H1 (cell line): ENCODE measurements at regions not wholly inside any gene's neighbourhood (a gene's known extent, or its start where the extent isn't known, plus 50 kb on each side); places are given as distances from the start of the nearest gene placed in this dataset.

ENCODE experiments used
- GABPA ChIP-seq: IDR thresholded peaks from 2 replicates; pipeline ENCODE4 v1.6.1; 2011; ENCODE audit warnings: mild to moderate bottlenecking, low read length, moderate library complexity, borderline replicate concordance; ENCODE audit not compliant: insufficient read depth
- HDAC2 ChIP-seq, 2 experiments: fragments of 300-600 bp in 1 of 2; sonication (generic) in 1 of 2; IDR thresholded peaks; 2 replicates each; pipeline ENCODE4 v1.6.1; 2011 to 2012; ENCODE audit warnings: low read depth in 2 of 2, low read length in 2 of 2, mild to moderate bottlenecking in 2 of 2, moderate library complexity in 2 of 2, borderline replicate concordance in 1 of 2, inconsistent platforms in 1 of 2
- JUND ChIP-seq: IDR thresholded peaks from 2 replicates; pipeline ENCODE4 v1.6.1; 2011; ENCODE audit warnings: mild to moderate bottlenecking, improper control_type of control experiment, low read length
- MAX ChIP-seq: IDR thresholded peaks from 2 replicates; pipeline ENCODE4 v1.6.1; 2012; ENCODE audit warnings: inconsistent platforms
- POLR2A ChIP-seq, 2 experiments: IDR thresholded peaks; 1 replicate in 1 of 2; 2 replicates in 1 of 2; pipeline ENCODE4 v1.6.1; 2011; ENCODE audit warnings: low read depth in 2 of 2, low read length in 2 of 2, mild to moderate bottlenecking in 2 of 2; ENCODE audit errors: control extremely low read depth in 1 of 2
- RFX5 ChIP-seq: IDR thresholded peaks from 2 replicates; pipeline ENCODE4 v1.6.1; 2011; ENCODE audit warnings: low read depth, low read length, improper control_type of control experiment, borderline replicate concordance
- SIN3A ChIP-seq, 2 experiments: IDR thresholded peaks in 1 of 2; conservative IDR thresholded peaks in 1 of 2; 2 replicates each; pipeline ENCODE4 v1.6.1; 2011 to 2012; ENCODE audit warnings: low read length in 2 of 2, improper control_type of control experiment in 1 of 2, low read depth in 1 of 2, mild to moderate bottlenecking in 1 of 2
- SP1 ChIP-seq: IDR thresholded peaks from 2 replicates; pipeline ENCODE4 v1.6.1; 2011; ENCODE audit warnings: low read depth, low read length

- TF ChIP-seq HDAC2 (IDR thresholded peaks at IDR 0.05; ENCODE audit: borderline replicate concordance in 1 of 2, low read depth in 2 of 2, low read length in 2 of 2) (no peak), SIN3A (conservative IDR thresholded peaks at IDR 0.05 in 1 of 2, IDR thresholded peaks at IDR 0.05 in 1 of 2; ENCODE audit: low read depth in 1 of 2, low read length in 2 of 2) (no peak), RFX5 (no peak), GABPA (no peak), POLR2A (IDR thresholded peaks at IDR 0.05; ENCODE audit: control extremely low read depth in 1 of 2, low read depth in 2 of 2, low read length in 2 of 2) (no peak), SP1 (no peak), MAX (no peak), JUND (no peak)
Measured at GRCh38 chr2:83522891-83523493, 936.1 kb downstream of the SUCLG1 start (continued).
